ENCODE measurements at regions not wholly inside any gene's neighbourhood (a gene's known extent, or its start where the extent isn't known, plus 50 kb on each side); places are given as distances from the start of the nearest gene placed in this dataset.
A peak's percentile ranks its signal among the peaks of the same experiment; 100 is the strongest.

DNA sequence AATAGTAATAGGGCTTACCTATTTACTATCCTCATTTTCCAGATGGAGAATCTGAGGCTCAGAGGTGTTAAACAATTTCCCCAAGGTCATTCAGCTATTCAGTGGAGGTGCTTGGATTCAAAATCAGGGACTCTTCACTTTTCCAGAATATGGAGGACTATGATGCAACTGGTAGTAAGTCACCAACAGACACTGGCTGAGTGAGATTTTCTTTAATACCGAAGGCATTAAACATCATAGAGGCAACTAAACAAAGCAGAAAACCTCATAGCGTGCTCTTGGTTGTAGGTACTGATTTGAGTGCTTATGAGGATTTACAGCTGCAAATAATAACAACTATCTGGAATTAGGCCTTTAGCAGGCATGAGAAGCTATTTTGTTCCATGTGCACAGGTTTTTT lies 134.4 kb downstream of the DLEU7 start:
- H3K27ac ChIP-seq: no peak overlapping the region
- TF ChIP-seq, protein P1, sequence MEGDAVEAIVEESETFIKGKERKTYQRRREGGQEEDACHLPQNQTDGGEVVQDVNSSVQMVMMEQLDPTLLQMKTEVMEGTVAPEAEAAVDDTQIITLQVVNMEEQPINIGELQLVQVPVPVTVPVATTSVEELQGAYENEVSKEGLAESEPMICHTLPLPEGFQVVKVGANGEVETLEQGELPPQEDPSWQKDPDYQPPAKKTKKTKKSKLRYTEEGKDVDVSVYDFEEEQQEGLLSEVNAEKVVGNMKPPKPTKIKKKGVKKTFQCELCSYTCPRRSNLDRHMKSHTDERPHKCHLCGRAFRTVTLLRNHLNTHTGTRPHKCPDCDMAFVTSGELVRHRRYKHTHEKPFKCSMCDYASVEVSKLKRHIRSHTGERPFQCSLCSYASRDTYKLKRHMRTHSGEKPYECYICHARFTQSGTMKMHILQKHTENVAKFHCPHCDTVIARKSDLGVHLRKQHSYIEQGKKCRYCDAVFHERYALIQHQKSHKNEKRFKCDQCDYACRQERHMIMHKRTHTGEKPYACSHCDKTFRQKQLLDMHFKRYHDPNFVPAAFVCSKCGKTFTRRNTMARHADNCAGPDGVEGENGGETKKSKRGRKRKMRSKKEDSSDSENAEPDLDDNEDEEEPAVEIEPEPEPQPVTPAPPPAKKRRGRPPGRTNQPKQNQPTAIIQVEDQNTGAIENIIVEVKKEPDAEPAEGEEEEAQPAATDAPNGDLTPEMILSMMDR (conservative IDR thresholded peaks at IDR 0.05): no peak

DNA sequence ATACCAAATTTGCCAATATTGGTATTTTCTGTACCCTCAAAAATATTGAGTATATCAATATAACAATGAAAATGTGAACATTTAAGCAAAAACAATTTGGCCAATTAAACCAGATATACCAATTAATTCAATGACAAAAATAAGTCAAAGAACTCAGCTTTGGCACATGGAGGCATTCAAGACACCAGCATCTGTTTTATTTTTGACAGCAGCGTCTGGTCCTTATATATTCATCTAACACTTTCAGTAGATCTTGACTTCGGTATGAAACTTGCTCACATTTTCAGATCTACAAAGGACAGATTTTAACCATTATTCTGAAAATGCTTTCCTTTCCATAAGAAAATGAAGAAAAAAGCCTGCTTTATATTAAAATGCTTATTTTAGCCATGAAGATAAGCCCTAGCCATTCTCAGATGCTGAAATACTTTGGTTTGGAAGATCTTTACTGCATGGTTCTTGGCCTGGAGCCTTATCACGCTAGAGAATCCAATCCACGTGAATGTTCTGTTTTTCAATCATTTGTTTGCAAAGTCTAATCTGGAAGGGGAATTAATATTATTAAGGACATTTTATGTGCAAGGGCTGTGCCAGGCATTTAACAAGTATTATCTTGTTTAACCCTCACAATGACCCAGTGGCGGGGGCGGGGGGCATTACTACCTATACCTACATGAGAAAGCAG lies 132.2 kb downstream of the DLEU7 start:
- peak overlapping the region; percentile 39 for H3K27ac ChIP-seq
- TF ChIP-seq, protein P1 (conservative IDR thresholded peaks at IDR 0.05): no peak

DNA sequence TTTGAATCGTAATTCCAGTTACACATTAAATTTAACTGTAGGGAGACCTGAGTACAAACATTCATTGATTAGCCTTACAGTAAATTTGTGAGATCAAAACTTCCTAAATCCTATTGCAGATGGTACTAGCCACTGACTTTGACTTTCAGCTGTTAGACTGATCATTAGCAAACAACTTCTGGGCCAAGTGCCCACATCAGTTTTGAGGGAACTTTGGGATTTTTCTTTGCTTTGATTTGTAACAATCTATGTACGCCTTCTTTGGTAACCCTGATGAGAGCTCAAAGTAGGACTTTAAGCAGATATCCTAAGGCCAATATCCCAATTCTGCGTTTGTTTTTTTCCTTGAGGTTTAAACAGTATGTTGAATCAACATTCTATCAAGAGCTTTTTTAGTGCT lies 131.5 kb downstream of the DLEU7 start:
- H3K27ac ChIP-seq: peak overlapping the region; percentile 7
- TF ChIP-seq, protein P1 (conservative IDR thresholded peaks at IDR 0.05): no peak

DNA sequence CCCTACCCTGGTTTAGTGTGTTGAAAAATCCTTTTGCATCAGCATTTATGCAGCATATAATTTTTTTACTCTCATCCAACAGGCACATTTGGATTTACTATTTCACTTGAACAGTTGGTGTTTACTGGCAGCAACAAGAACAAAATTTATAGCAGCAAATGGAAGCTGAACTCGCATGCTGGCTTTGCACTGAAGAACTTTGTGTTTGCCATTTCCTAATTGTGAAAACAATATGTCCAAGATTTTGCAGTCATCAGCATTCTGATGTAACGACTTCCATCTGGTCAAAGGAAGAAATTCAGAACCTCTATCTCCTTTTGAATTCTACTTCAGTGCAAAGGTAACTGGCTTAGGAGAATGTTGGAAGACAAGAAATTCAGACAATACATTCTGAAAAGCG lies 131.0 kb downstream of the DLEU7 start:
- peak overlapping the region; percentile 7; the same call in 1 of the 2 replicates for H3K27ac ChIP-seq
- TF ChIP-seq, protein P1 (conservative IDR thresholded peaks at IDR 0.05): no peak

DNA sequence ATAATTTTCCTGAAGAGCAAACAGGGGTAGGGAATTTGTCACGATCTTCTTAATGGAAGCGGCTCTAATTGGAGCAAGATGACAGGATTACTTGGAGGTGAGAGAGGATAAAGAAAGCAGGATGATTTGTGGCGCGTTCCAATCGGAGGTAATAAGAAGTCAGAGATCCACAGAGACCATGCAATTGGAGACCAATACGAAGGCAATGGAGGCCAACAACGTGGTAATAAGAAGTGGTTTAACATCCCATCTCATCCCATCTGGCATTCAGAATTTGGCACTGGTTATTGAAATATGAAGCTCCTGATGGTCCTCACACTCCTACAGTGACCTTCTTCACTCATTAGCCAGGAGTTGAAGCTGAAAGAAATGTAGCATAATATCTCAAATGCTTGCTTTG lies 130.6 kb downstream of the DLEU7 start:
- TF ChIP-seq, protein P1 (conservative IDR thresholded peaks at IDR 0.05): no peak
- H3K27ac ChIP-seq: no peak overlapping the region

DNA sequence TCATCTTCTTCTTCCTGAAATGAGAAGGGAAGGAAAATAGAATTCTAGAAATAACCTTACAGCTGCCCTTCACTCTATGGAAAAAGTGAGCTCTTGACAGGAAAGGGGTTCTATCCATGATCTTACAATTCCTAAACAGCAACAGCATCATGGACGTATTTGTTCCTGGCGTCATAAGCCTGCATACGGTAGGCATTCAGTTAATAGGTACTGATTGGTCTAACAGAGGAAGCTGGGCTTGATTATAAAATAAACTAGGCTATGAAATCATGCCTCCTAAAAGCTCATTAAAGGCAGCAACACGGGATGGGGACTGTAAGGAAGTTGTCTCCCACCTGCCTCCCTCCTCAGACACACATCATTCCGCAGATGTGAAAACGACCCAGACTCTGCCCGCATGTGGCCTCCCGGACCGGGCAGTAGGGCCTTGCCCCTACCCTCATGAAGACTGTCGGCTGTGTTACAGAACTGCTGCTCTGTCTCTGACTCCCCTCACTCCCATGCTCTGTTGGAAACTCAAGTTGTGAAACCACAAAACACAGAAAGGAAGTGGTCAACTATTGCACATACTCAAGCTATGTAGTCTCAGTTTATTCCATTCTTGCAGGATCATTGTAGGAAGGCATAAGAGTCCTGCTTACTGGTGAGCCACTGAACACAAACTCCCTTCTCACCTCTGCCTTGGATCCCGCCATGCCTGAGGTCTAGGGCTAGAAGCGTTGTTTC lies 129.8 kb downstream of the DLEU7 start:
- TF ChIP-seq, protein P1 (conservative IDR thresholded peaks at IDR 0.05): no peak
- no peak overlapping the region for H3K27ac ChIP-seq

DNA sequence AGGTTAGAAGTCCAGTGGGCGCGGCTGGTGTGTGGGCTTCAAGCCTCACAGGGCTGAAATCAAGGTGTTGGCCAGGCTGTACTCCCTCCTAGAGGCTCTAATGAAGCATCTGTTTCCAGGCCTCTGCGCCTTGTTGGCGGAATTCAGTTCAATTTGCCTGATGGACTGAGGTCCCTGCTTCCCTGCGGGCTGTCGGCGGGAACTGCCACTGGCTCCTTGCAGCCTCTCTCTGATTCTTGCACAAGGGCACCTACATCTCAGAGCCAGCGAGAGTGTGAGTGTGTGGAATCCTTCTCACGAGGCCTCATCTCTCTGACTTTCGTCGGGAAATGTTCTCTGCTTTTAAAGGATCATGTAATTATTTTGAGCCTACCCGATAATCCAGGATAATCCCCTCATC lies 128.6 kb downstream of the DLEU7 start:
- H3K27ac ChIP-seq: no peak overlapping the region
- TF ChIP-seq, protein P1 (conservative IDR thresholded peaks at IDR 0.05): no peak
